GM23338 (cell line): ENCODE measurements at regions not wholly inside any gene's neighbourhood (a gene's known extent, or its start where the extent isn't known, plus 50 kb on each side); places are given as distances from the start of the nearest gene placed in this dataset.

Experiments
- ATAC-seq: fragments of 200-7000 bp; cut with Tn5 transposase; 3 replicates; pipeline ENCODE4 v1.9.1; 2020
- DNase-seq: peaks from one replicate; pipeline ENCODE4 v3.0.0-alpha.2; 2015; ENCODE audit warnings: low spot score
- H2AFZ ChIP-seq: fragments of 200-600 bp; sonication (generic); 2 replicates; pipeline ENCODE4 v1.8.0; 2016; ENCODE audit warnings: antibody characterized with exemption, mild to moderate bottlenecking, moderate library complexity
- H3F3A ChIP-seq: fragments of 200-600 bp; sonication (generic); replicated peaks from 2 replicates; pipeline ENCODE4 v1.8.0; 2017; ENCODE audit warnings: antibody characterized with exemption, mixed run types, low read depth
- H3K27ac ChIP-seq: fragments of 200-600 bp; sonication (generic); 2 replicates; pipeline ENCODE4 v1.6.1; 2016; ENCODE audit warnings: low read depth
- H3K27me3 ChIP-seq: fragments of 200-600 bp; sonication (generic); 2 replicates; pipeline ENCODE4 v1.8.0; 2016; ENCODE audit warnings: mild to moderate bottlenecking, mixed run types, moderate library complexity; ENCODE audit not compliant: insufficient read depth
- H3K36me3 ChIP-seq: fragments of 200-600 bp; sonication (generic); 2 replicates; pipeline ENCODE4 v1.8.0; 2016; ENCODE audit warnings: mild to moderate bottlenecking; ENCODE audit not compliant: insufficient read depth
- H3K4me1 ChIP-seq: fragments of 200-600 bp; sonication (generic); 2 replicates; pipeline ENCODE4 v1.8.0; 2016; ENCODE audit warnings: mild to moderate bottlenecking, moderate library complexity; ENCODE audit not compliant: insufficient read depth
- H3K4me2 ChIP-seq: fragments of 200-600 bp; sonication (generic); 2 replicates; pipeline ENCODE4 v1.7.1; 2017; ENCODE audit warnings: mixed run types
- H3K4me3 ChIP-seq: fragments of 200-600 bp; sonication (generic); 2 replicates; pipeline ENCODE4 v1.6.1; 2016; ENCODE audit warnings: mixed run types
- H3K79me2 ChIP-seq: fragments of 200-600 bp; sonication (generic); replicated peaks from 2 replicates; pipeline ENCODE4 v1.8.0; 2017; ENCODE audit warnings: mild to moderate bottlenecking; ENCODE audit not compliant: insufficient read depth
- H3K9me2 ChIP-seq: fragments of 200-600 bp; sonication (generic); 2 replicates; pipeline ENCODE4 v1.8.0; 2017; ENCODE audit not compliant: insufficient read depth
- H4K20me1 ChIP-seq: fragments of 200-600 bp; sonication (generic); replicated peaks from 2 replicates; pipeline ENCODE4 v1.8.0; 2017; ENCODE audit warnings: mild to moderate bottlenecking; ENCODE audit not compliant: insufficient read depth
- H3K27ac Mint-ChIP-seq: 2 replicates; pipeline ENCODE4 v1.8.0; 2020; ENCODE audit warnings: inconsistent platforms, mild to moderate bottlenecking, moderate library complexity, mixed read lengths
- H3K27me3 Mint-ChIP-seq: 3 replicates; pipeline ENCODE4 v1.8.0; 2022; ENCODE audit warnings: low read depth, mild to moderate bottlenecking, moderate library complexity, mixed read lengths, inconsistent platforms; ENCODE audit not compliant: insufficient read depth, poor library complexity
- H3K36me3 Mint-ChIP-seq: 3 replicates; pipeline ENCODE4 v1.8.0; 2021; ENCODE audit warnings: low read depth, mild to moderate bottlenecking, inconsistent platforms, moderate library complexity, mixed read lengths
- H3K4me1 Mint-ChIP-seq: 3 replicates; pipeline ENCODE4 v1.8.0; 2020; ENCODE audit warnings: mild to moderate bottlenecking, inconsistent platforms, mixed read lengths
- H3K4me3 Mint-ChIP-seq: 3 replicates; pipeline ENCODE4 v1.8.0; 2021; ENCODE audit warnings: moderate library complexity, mild to moderate bottlenecking, inconsistent platforms, mixed read lengths
- H3K9me3 Mint-ChIP-seq: 3 replicates; pipeline ENCODE4 v1.8.0; 2020; ENCODE audit warnings: moderate library complexity, mild to moderate bottlenecking, inconsistent platforms, mixed read lengths
- CREB1 ChIP-seq: fragments of 250-450 bp; sonication (Bioruptor Pico); IDR thresholded peaks from 2 replicates; pipeline ENCODE4 v1.5.0; 2020; ENCODE audit warnings: low read depth, mild to moderate bottlenecking, moderate library complexity
- ETS1 ChIP-seq: IDR thresholded peaks from 2 replicates; pipeline ENCODE4 v1.6.1; 2016; ENCODE audit warnings: antibody characterized with exemption
- EZH2 ChIP-seq: fragments of 200-600 bp; sonication (generic); IDR thresholded peaks from one replicate; pipeline ENCODE4 v1.8.0; 2017; ENCODE audit warnings: antibody characterized with exemption, mild to moderate bottlenecking, low read depth; ENCODE audit not compliant: unreplicated experiment
- JUNB ChIP-seq: IDR thresholded peaks from one replicate; pipeline ENCODE4 v1.6.1; 2016; ENCODE audit warnings: antibody characterized with exemption; ENCODE audit not compliant: unreplicated experiment
- REST ChIP-seq: IDR thresholded peaks from one replicate; pipeline ENCODE4 v1.6.1; 2018; ENCODE audit warnings: antibody characterized with exemption; ENCODE audit not compliant: unreplicated experiment
- TF ChIP-seq, protein P1 (sequence below): fragments of 250-450 bp; sonication (Bioruptor Pico); IDR thresholded peaks from 2 replicates; pipeline ENCODE4 v1.5.0; 2020; ENCODE audit warnings: mild to moderate bottlenecking, moderate library complexity

DNA sequence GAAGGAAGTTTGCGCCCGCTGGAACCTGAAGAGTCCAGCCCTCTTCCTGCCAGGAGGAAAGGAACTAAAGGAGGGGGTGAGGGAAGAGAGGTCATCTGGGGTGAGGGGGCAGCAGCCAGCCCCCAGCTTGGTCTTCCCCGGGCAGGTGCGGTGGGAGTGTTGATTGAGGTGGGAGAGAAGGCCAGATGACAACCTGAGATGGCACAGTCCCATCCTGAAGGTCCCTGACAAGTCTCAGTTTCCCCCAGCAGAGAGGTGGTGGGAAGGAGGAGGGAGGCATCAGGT, 240.9 kb downstream of the HAUS1 start (continued):
- TF ChIP-seq, protein P1, sequence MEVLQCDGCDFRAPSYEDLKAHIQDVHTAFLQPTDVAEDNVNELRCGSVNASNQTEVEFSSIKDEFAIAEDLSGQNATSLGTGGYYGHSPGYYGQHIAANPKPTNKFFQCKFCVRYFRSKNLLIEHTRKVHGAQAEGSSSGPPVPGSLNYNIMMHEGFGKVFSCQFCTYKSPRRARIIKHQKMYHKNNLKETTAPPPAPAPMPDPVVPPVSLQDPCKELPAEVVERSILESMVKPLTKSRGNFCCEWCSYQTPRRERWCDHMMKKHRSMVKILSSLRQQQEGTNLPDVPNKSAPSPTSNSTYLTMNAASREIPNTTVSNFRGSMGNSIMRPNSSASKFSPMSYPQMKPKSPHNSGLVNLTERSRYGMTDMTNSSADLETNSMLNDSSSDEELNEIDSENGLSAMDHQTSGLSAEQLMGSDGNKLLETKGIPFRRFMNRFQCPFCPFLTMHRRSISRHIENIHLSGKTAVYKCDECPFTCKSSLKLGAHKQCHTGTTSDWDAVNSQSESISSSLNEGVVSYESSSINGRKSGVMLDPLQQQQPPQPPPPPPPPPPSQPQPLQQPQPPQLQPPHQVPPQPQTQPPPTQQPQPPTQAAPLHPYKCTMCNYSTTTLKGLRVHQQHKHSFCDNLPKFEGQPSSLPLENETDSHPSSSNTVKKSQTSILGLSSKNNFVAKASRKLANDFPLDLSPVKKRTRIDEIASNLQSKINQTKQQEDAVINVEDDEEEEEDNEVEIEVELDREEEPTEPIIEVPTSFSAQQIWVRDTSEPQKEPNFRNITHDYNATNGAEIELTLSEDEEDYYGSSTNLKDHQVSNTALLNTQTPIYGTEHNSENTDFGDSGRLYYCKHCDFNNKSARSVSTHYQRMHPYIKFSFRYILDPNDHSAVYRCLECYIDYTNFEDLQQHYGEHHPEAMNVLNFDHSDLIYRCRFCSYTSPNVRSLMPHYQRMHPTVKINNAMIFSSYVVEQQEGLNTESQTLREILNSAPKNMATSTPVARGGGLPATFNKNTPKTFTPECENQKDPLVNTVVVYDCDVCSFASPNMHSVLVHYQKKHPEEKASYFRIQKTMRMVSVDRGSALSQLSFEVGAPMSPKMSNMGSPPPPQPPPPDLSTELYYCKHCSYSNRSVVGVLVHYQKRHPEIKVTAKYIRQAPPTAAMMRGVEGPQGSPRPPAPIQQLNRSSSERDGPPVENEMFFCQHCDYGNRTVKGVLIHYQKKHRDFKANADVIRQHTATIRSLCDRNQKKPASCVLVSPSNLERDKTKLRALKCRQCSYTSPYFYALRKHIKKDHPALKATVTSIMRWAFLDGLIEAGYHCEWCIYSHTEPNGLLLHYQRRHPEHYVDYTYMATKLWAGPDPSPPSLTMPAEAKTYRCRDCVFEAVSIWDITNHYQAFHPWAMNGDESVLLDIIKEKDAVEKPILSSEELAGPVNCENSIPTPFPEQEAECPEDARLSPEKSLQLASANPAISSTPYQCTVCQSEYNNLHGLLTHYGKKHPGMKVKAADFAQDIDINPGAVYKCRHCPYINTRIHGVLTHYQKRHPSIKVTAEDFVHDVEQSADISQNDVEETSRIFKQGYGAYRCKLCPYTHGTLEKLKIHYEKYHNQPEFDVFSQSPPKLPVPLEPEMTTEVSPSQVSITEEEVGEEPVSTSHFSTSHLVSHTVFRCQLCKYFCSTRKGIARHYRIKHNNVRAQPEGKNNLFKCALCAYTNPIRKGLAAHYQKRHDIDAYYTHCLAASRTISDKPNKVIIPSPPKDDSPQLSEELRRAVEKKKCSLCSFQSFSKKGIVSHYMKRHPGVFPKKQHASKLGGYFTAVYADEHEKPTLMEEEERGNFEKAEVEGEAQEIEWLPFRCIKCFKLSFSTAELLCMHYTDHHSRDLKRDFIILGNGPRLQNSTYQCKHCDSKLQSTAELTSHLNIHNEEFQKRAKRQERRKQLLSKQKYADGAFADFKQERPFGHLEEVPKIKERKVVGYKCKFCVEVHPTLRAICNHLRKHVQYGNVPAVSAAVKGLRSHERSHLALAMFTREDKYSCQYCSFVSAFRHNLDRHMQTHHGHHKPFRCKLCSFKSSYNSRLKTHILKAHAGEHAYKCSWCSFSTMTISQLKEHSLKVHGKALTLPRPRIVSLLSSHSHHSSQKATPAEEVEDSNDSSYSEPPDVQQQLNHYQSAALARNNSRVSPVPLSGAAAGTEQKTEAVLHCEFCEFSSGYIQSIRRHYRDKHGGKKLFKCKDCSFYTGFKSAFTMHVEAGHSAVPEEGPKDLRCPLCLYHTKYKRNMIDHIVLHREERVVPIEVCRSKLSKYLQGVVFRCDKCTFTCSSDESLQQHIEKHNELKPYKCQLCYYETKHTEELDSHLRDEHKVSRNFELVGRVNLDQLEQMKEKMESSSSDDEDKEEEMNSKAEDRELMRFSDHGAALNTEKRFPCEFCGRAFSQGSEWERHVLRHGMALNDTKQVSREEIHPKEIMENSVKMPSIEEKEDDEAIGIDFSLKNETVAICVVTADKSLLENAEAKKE (CRISPR knock-in tag), result no peak
- no peak for TF ChIP-seq CREB1
- TF ChIP-seq JUNB, result no peak
- no peak for TF ChIP-seq REST

DNA sequence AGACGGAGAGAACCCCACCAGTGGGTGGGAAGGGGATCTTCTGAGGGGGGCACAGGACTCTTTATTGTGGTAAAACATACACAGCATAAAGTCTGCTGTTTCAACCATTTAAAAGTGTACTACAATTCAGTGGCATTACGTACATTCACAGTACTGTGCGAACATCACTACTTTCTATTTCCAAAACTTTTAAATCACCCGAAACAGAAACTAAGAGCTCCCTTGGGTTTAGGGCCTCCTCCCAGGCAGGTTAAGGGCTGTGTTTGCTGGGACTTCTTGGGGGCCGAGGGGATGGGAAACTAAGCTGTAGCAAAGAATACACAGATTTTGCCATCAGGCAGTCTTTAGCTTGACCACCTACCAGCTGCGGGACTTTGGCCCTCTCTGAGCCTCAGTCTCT, 242.0 kb downstream of the HAUS1 start:
- Mint-ChIP-seq H3K27ac (peak overlapping the region; percentile 41; the same call in 1 of the 2 replicates), H3K36me3 (peaks cover 5% of the 10 kb centered on the region), H3K4me1 (peaks cover 35% of the 10 kb centered on the region), H3K27me3 (peaks cover 15% of the 10 kb centered on the region), H3K9me3 (no peaks in the 10 kb centered on the region), H3K4me3 (no peak overlapping the region)
- DNase-seq (no peak), ATAC-seq (no peak)
- Histone ChIP-seq H3K4me3 (no peak overlapping the region), H3K4me2 (no peak overlapping the region), H3K27ac (no peak overlapping the region), H3K9me2 (no peaks in the 10 kb centered on the region), H3K4me1 (peaks cover 12% of the 10 kb centered on the region), H3K79me2 (no peaks in the 10 kb centered on the region), H3F3A (no peaks in the 10 kb centered on the region), H3K27me3 (no peaks in the 10 kb centered on the region), H4K20me1 (no peaks in the 10 kb centered on the region; the same call in 1 of the 2 replicates), H2AFZ (no peak overlapping the region), H3K36me3 (no peaks in the 10 kb centered on the region)
- TF ChIP-seq, protein P1 (CRISPR knock-in tag), result no peak
- TF ChIP-seq ETS1, result no peak
- no peak for TF ChIP-seq EZH2
